Hepatocyte (in vitro differentiated cells): ENCODE measurements at regions not wholly inside any gene's neighbourhood (a gene's known extent, or its start where the extent isn't known, plus 50 kb on each side); places are given as distances from the start of the nearest gene placed in this dataset.
A peak's percentile ranks its signal among the peaks of the same experiment; 100 is the strongest.

Experiments
- DNase-seq: peaks from one replicate; pipeline ENCODE4 v3.0.0-alpha.2; 2016; ENCODE audit warnings: low spot score
- H2AFZ ChIP-seq: fragments of 200-600 bp; sonication (generic); 2 replicates; pipeline ENCODE4 v1.6.0; 2016; ENCODE audit warnings: antibody characterized with exemption, mild to moderate bottlenecking
- H3K27ac ChIP-seq: fragments of 200-600 bp; sonication (generic); 2 replicates; pipeline ENCODE4 v1.5.1; 2016; ENCODE audit warnings: mild to moderate bottlenecking
- H3K27me3 ChIP-seq: fragments of 200-600 bp; sonication (generic); 2 replicates; pipeline ENCODE4 v1.6.1; 2016
- H3K36me3 ChIP-seq: fragments of 200-600 bp; sonication (generic); replicated peaks from 2 replicates; pipeline ENCODE4 v1.5.1; 2016; ENCODE audit warnings: low read depth; ENCODE audit not compliant: insufficient read depth
- H3K4me1 ChIP-seq: fragments of 200-600 bp; sonication (generic); 2 replicates; pipeline ENCODE4 v1.5.1; 2016; ENCODE audit warnings: mild to moderate bottlenecking, moderate library complexity; ENCODE audit not compliant: insufficient read depth
- H3K4me2 ChIP-seq: fragments of 200-600 bp; sonication (generic); 2 replicates; pipeline ENCODE4 v1.6.0; 2016
- H3K4me3 ChIP-seq: fragments of 200-600 bp; sonication (generic); 2 replicates; pipeline ENCODE4 v1.5.1; 2016; ENCODE audit warnings: mild to moderate bottlenecking
- H3K79me2 ChIP-seq: fragments of 200-600 bp; sonication (generic); 2 replicates; pipeline ENCODE4 v1.6.0; 2017; ENCODE audit warnings: mild to moderate bottlenecking
- H3K9me2 ChIP-seq: fragments of 200-600 bp; sonication (generic); replicated peaks from 2 replicates; pipeline ENCODE4 v1.6.0; 2017; ENCODE audit warnings: mild to moderate bottlenecking; ENCODE audit not compliant: insufficient read depth
- H3K9me3 ChIP-seq: fragments of 200-600 bp; sonication (generic); 2 replicates; pipeline ENCODE4 v1.5.1; 2016; ENCODE audit warnings: low read depth, mild to moderate bottlenecking
- H4K20me1 ChIP-seq: fragments of 200-600 bp; sonication (generic); 2 replicates; pipeline ENCODE4 v1.6.0; 2016; ENCODE audit warnings: mild to moderate bottlenecking; ENCODE audit not compliant: insufficient read depth, poor library complexity, severe bottlenecking
- EZH2 ChIP-seq: fragments of 200-600 bp; sonication (generic); IDR thresholded peaks from 2 replicates; pipeline ENCODE4 v1.6.1; 2016; ENCODE audit warnings: antibody characterized with exemption, mild to moderate bottlenecking, borderline replicate concordance
- EZH2phosphoT487 ChIP-seq: fragments of 200-600 bp; sonication (generic); IDR thresholded peaks from one replicate; pipeline ENCODE4 v1.6.1; 2018; ENCODE audit warnings: antibody characterized with exemption, mild to moderate bottlenecking, low read depth, moderate library complexity; ENCODE audit not compliant: unreplicated experiment, severe bottlenecking
- WGBS: methylation state at CpG from one replicate; pipeline ENCODE4 v1.1.6; 2016; ENCODE audit warnings: low lambda C conversion rate; ENCODE audit errors: missing lambda C conversion rate; 5-methylcytosine and 5-hydroxymethylcytosine counted together
- TF ChIP-seq, protein P1 (sequence below): fragments of 200-600 bp; sonication (generic); IDR thresholded peaks from 2 replicates; pipeline ENCODE4 v1.5.1; 2016; ENCODE audit warnings: antibody characterized with exemption, mild to moderate bottlenecking; ENCODE audit not compliant: poor library complexity

DNA sequence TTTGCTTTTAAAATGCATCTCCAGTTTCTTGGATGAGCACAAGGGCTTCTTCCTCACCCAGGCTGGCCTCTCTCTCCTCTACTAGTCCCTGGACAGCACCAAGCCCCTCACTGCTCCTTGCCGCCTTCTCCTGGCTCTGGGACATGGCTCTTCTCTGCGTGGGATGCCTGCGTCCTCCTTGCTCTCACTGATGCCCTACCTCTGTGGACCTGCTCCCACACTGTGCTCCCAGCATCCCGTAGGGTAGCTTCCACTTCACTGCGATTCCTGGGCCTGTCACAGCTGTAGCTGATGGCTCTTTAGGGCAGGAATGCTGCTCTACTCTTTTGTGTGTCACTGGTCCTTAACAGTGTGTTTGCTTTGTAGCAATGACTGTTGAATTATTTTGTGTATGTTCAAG lies 136.3 kb downstream of the SNX19 start:
- H3K9me3 ChIP-seq = no peaks in the 10 kb centered on the region
- H3K9me2 ChIP-seq = no peaks in the 10 kb centered on the region
- TF ChIP-seq EZH2phosphoT487 = no peak
- TF ChIP-seq EZH2 = no peak
- TF ChIP-seq, protein P1, sequence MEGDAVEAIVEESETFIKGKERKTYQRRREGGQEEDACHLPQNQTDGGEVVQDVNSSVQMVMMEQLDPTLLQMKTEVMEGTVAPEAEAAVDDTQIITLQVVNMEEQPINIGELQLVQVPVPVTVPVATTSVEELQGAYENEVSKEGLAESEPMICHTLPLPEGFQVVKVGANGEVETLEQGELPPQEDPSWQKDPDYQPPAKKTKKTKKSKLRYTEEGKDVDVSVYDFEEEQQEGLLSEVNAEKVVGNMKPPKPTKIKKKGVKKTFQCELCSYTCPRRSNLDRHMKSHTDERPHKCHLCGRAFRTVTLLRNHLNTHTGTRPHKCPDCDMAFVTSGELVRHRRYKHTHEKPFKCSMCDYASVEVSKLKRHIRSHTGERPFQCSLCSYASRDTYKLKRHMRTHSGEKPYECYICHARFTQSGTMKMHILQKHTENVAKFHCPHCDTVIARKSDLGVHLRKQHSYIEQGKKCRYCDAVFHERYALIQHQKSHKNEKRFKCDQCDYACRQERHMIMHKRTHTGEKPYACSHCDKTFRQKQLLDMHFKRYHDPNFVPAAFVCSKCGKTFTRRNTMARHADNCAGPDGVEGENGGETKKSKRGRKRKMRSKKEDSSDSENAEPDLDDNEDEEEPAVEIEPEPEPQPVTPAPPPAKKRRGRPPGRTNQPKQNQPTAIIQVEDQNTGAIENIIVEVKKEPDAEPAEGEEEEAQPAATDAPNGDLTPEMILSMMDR = no peak
- no peak overlapping the region for H3K4me3 ChIP-seq
- no peak overlapping the region for H2AFZ ChIP-seq
- WGBS = 85% methylated on average over 5 of the region's 5 CpGs
- H3K27me3 ChIP-seq = no peaks in the 10 kb centered on the region
- H3K36me3 ChIP-seq = no peaks in the 10 kb centered on the region
- H4K20me1 ChIP-seq = no peaks in the 10 kb centered on the region
- DNase-seq = no peak
- no peak overlapping the region for H3K4me2 ChIP-seq
- H3K4me1 ChIP-seq = peaks cover 16% of the 10 kb centered on the region
- H3K79me2 ChIP-seq = no peaks in the 10 kb centered on the region
- H3K27ac ChIP-seq = no peak overlapping the region

DNA sequence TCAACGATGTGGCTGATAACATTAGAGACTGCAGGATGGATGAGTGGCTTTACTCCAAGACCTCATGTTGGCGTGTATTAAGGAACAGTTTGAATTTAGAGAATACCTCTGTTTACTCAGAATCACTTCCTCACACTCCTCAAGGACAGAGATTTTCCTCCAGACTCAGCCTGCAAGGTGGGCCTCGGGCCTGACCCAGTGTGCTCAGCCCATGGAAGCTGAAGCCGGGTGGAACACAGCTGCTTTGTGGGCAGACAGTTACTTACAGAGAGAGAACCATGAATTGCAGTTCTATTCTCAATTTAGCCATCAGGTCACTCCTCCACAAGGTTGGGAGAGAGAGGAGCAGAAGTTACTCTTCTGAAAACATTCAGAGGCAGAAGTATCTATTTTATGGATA lies 135.8 kb downstream of the SNX19 start:
- no peak overlapping the region for H3K4me3 ChIP-seq
- TF ChIP-seq EZH2phosphoT487 = no peak
- TF ChIP-seq, protein P1 = no peak
- no peaks in the 10 kb centered on the region for H3K9me3 ChIP-seq
- DNase-seq = no peak
- H3K9me2 ChIP-seq = no peaks in the 10 kb centered on the region
- WGBS = 86% methylated on average over 4 of the region's 4 CpGs
- H2AFZ ChIP-seq = no peak overlapping the region
- peaks cover 16% of the 10 kb centered on the region for H3K4me1 ChIP-seq
- no peaks in the 10 kb centered on the region for H3K27me3 ChIP-seq
- no peaks in the 10 kb centered on the region for H4K20me1 ChIP-seq
- H3K27ac ChIP-seq = no peak overlapping the region
- no peak overlapping the region for H3K4me2 ChIP-seq
- H3K79me2 ChIP-seq = no peaks in the 10 kb centered on the region
- no peaks in the 10 kb centered on the region for H3K36me3 ChIP-seq

DNA sequence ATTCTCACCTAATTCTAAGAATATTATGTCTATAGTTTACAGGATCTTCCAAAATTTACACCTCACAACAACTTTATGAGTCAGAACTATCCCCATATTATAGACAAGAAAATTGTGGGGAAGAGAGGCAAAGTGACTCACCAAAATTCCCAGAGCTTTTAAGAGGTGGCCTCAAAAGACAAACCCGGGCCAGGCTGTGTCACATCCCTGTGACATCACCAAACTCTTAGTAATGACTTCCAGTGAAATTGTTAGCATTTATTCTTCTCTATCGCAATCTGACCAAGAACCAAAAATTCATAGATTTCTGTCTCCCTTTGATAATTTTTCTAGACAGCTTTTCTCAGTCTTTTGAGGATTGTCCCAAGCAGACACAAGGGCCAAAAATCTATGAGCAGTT lies 134.3 kb downstream of the SNX19 start:
- H3K4me3 ChIP-seq = no peak overlapping the region
- no peaks in the 10 kb centered on the region for H3K36me3 ChIP-seq
- H3K9me3 ChIP-seq = no peaks in the 10 kb centered on the region
- WGBS = 76% methylated on average over 2 of the region's 2 CpGs
- peaks cover 19% of the 10 kb centered on the region for H3K4me1 ChIP-seq
- H3K27ac ChIP-seq = peak overlapping the region; percentile 61
- H3K79me2 ChIP-seq = no peaks in the 10 kb centered on the region
- no peak overlapping the region for H2AFZ ChIP-seq
- no peak overlapping the region for H3K4me2 ChIP-seq
- no peaks in the 10 kb centered on the region for H3K27me3 ChIP-seq
- DNase-seq = no peak
- H4K20me1 ChIP-seq = no peaks in the 10 kb centered on the region
- H3K9me2 ChIP-seq = no peaks in the 10 kb centered on the region
- TF ChIP-seq EZH2 (no peak), EZH2phosphoT487 (no peak)
- TF ChIP-seq, protein P1 = no peak
